Smooth muscle cell (in vitro differentiated cells): ENCODE measurements at regions not wholly inside any gene's neighbourhood (a gene's known extent, or its start where the extent isn't known, plus 50 kb on each side); places are given as distances from the start of the nearest gene placed in this dataset.

Experiments used
- DNase-seq: peaks from one replicate; lab custom pipeline; 2025; ENCODE audit not compliant: unreplicated experiment; lab: John Stamatoyannopoulos, UW
- H2AFZ ChIP-seq: fragments of 200-600 bp; sonication (generic); 2 replicates; pipeline ENCODE4 v1.6.0; 2016; ENCODE audit warnings: antibody characterized with exemption, low read depth, mild to moderate bottlenecking
- H3F3A ChIP-seq: fragments of 200-600 bp; sonication (generic); 2 replicates; pipeline ENCODE4 v1.6.0; 2017; ENCODE audit warnings: antibody characterized with exemption, low read depth
- H3K27ac ChIP-seq: fragments of 200-600 bp; sonication (generic); 2 replicates; pipeline ENCODE4 v1.5.1; 2016; ENCODE audit warnings: low read depth, mild to moderate bottlenecking
- H3K27me3 ChIP-seq: fragments of 200-600 bp; sonication (generic); 2 replicates; pipeline ENCODE4 v1.6.1; 2016; ENCODE audit warnings: low read depth, mild to moderate bottlenecking
- H3K36me3 ChIP-seq: fragments of 200-600 bp; sonication (generic); 2 replicates; pipeline ENCODE4 v1.5.1; 2016; ENCODE audit warnings: low read depth
- H3K4me1 ChIP-seq: fragments of 200-600 bp; sonication (generic); 2 replicates; pipeline ENCODE4 v1.5.1; 2016; ENCODE audit warnings: low read depth
- H3K4me2 ChIP-seq: fragments of 200-600 bp; sonication (generic); 2 replicates; pipeline ENCODE4 v1.6.0; 2016; ENCODE audit warnings: mild to moderate bottlenecking
- H3K4me3 ChIP-seq: fragments of 200-600 bp; sonication (generic); 2 replicates; pipeline ENCODE4 v1.5.1; 2016; ENCODE audit warnings: mild to moderate bottlenecking
- H3K79me2 ChIP-seq: fragments of 200-600 bp; sonication (generic); 2 replicates; pipeline ENCODE4 v1.6.0; 2016; ENCODE audit warnings: low read depth, mild to moderate bottlenecking
- H3K9ac ChIP-seq: fragments of 200-600 bp; sonication (generic); 2 replicates; pipeline ENCODE4 v1.6.0; 2016; ENCODE audit warnings: low read depth
- H3K9me3 ChIP-seq: fragments of 200-600 bp; sonication (generic); replicated peaks from 2 replicates; pipeline ENCODE4 v1.5.1; 2016; ENCODE audit warnings: low read depth
- H4K20me1 ChIP-seq: fragments of 200-600 bp; sonication (generic); 2 replicates; pipeline ENCODE4 v1.6.0; 2016; ENCODE audit warnings: low read depth
- WGBS: methylation state at CpG from one replicate; pipeline ENCODE4 v1.1.7; 2016; ENCODE audit warnings: low lambda C conversion rate; 5-methylcytosine and 5-hydroxymethylcytosine counted together
- TF ChIP-seq, protein P1 (sequence below): fragments of 200-600 bp; sonication (generic); IDR thresholded peaks from 2 replicates; pipeline ENCODE4 v1.5.1; 2017; ENCODE audit warnings: borderline replicate concordance, mild to moderate bottlenecking, antibody characterized with exemption; ENCODE audit not compliant: insufficient read depth, poor library complexity, severe bottlenecking

DNA sequence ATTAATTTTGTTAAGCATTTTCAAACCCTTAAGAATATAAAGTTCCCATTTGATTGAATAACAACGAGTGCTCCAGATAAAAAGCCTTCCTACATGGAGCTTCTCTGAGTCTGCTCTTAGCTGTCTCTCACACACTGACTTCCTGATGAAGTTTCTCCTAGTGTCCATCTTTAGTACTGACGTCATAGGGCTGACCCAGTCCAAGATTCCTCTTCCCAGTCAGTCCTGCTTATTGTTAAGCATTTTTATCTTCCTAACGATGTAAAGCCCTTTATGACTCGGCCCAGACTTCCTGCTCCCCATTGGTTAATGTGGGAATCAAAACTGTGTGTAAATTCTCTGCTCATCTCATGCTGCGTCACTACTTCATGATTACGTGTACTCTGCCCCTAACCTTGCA lies 398.8 kb downstream of the TFEC start:
- Histone ChIP-seq H3K4me1 (no peaks in the 10 kb centered on the region), H3F3A (no peaks in the 10 kb centered on the region), H3K4me3 (no peak overlapping the region), H3K36me3 (no peaks in the 10 kb centered on the region), H3K9ac (no peak overlapping the region), H3K9me3 (no peaks in the 10 kb centered on the region), H2AFZ (peak overlapping the region; percentile 31), H3K27ac (no peak overlapping the region), H3K4me2 (no peak overlapping the region), H4K20me1 (no peaks in the 10 kb centered on the region), H3K79me2 (no peaks in the 10 kb centered on the region), H3K27me3 (no peaks in the 10 kb centered on the region)
- 44% methylated on average over 6 of the region's 6 CpGs for WGBS
- DNase-seq = no peak
- TF ChIP-seq, protein P1, sequence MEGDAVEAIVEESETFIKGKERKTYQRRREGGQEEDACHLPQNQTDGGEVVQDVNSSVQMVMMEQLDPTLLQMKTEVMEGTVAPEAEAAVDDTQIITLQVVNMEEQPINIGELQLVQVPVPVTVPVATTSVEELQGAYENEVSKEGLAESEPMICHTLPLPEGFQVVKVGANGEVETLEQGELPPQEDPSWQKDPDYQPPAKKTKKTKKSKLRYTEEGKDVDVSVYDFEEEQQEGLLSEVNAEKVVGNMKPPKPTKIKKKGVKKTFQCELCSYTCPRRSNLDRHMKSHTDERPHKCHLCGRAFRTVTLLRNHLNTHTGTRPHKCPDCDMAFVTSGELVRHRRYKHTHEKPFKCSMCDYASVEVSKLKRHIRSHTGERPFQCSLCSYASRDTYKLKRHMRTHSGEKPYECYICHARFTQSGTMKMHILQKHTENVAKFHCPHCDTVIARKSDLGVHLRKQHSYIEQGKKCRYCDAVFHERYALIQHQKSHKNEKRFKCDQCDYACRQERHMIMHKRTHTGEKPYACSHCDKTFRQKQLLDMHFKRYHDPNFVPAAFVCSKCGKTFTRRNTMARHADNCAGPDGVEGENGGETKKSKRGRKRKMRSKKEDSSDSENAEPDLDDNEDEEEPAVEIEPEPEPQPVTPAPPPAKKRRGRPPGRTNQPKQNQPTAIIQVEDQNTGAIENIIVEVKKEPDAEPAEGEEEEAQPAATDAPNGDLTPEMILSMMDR = no peak

DNA sequence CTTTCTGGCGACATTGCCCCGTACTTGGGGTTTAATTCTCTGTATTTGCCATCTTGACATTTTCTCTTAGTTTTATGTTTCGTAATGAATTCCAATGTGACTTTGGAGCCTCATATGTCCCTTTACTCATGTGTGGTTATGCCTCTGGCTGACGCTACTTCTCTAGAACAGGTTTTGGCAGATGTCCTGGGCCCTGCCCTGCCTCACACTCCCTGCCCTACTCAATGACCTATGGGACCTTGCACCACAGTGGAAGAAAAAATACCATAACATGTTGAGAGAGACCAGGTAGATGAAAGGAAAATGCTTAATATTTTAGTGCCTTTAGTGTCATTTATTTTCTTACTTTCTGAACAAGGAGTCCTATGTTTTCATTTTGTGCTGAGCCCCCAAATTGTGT lies 400.5 kb downstream of the TFEC start:
- no peak overlapping the region for H3K9ac ChIP-seq
- no peaks in the 10 kb centered on the region for H3F3A ChIP-seq
- H3K4me1 ChIP-seq = no peaks in the 10 kb centered on the region
- H3K36me3 ChIP-seq = no peaks in the 10 kb centered on the region
- H3K27me3 ChIP-seq = no peaks in the 10 kb centered on the region
- TF ChIP-seq, protein P1 = no peak
- WGBS = 95% methylated on average over 4 of the region's 4 CpGs
- no peak overlapping the region for H3K4me2 ChIP-seq
- no peaks in the 10 kb centered on the region for H3K9me3 ChIP-seq
- H3K79me2 ChIP-seq = no peaks in the 10 kb centered on the region
- H3K27ac ChIP-seq = no peak overlapping the region
- no peak overlapping the region for H3K4me3 ChIP-seq
- H2AFZ ChIP-seq = no peak overlapping the region
- no peaks in the 10 kb centered on the region for H4K20me1 ChIP-seq
- no peak for DNase-seq

DNA sequence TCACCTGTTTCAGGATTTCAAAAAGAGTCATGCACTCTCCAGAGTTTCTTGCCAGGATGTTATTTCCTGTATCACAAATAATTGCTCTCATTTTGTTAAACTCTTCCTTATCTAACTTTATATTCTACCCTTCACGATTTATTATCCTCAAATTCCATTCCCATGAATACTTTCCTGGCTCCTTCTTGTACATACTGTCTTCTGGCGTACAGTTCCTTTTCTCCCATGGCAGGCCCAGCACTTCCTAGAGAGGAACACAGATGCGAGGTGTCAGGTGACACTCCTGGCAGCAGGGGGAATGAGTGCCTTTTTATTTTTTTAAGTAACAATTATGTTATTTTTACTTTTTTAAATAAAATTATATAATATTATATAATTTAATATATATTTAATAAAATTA lies 411.9 kb downstream of the TFEC start:
- Histone ChIP-seq H4K20me1 (no peaks in the 10 kb centered on the region), H3K9ac (no peak overlapping the region), H3K27me3 (no peaks in the 10 kb centered on the region), H3K4me1 (no peaks in the 10 kb centered on the region), H2AFZ (no peak overlapping the region), H3K9me3 (no peaks in the 10 kb centered on the region), H3F3A (no peaks in the 10 kb centered on the region), H3K79me2 (no peaks in the 10 kb centered on the region), H3K36me3 (no peaks in the 10 kb centered on the region), H3K27ac (no peak overlapping the region), H3K4me3 (no peak overlapping the region), H3K4me2 (no peak overlapping the region)
- TF ChIP-seq, protein P1 = no peak
- WGBS = 37% methylated on average over 3 of the region's 3 CpGs
- DNase-seq = no peak

DNA sequence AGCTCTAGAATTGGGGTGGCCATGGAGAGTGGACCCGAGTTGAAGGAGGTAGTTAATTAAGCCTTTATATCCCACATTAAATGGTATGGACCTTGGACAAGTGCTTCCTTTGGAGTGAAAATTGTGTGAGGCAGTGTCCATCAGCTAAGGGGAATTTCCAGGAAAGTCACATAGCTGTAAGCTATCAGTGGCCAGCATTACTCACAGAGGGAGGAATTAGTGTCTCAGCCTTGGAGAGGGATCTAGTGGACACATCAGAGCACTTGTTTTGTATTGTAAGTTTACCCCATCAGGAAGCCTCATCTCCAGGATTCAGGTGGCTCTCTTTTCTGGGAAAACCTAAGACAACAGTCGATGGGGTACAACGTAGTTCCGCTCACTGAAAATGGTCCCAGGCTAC lies 416.7 kb downstream of the TFEC start:
- H3K36me3 ChIP-seq = no peaks in the 10 kb centered on the region
- no peak overlapping the region for H3K4me3 ChIP-seq
- no peaks in the 10 kb centered on the region for H3K9me3 ChIP-seq
- 91% methylated on average over 4 of the region's 4 CpGs for WGBS
- H4K20me1 ChIP-seq = no peaks in the 10 kb centered on the region
- H3K4me1 ChIP-seq = no peaks in the 10 kb centered on the region
- no peaks in the 10 kb centered on the region for H3F3A ChIP-seq
- no peak overlapping the region for H3K9ac ChIP-seq
- H3K4me2 ChIP-seq = no peak overlapping the region
- H3K27ac ChIP-seq = no peak overlapping the region
- no peak for DNase-seq
- H2AFZ ChIP-seq = no peak overlapping the region
- TF ChIP-seq, protein P1 = no peak
- H3K27me3 ChIP-seq = no peaks in the 10 kb centered on the region
- H3K79me2 ChIP-seq = no peaks in the 10 kb centered on the region
